Neural progenitor cell (in vitro differentiated cells): ENCODE measurements at regions not wholly inside any gene's neighbourhood (a gene's known extent, or its start where the extent isn't known, plus 50 kb on each side); places are given as distances from the start of the nearest gene placed in this dataset.

Experiments
- EZH2 ChIP-seq: fragments of 200-600 bp; sonication (generic); IDR thresholded peaks from 2 replicates; pipeline ENCODE4 v1.6.1; 2017; ENCODE audit warnings: antibody characterized with exemption, mild to moderate bottlenecking, moderate library complexity
- EZH2phosphoT487 ChIP-seq: fragments of 200-600 bp; sonication (generic); IDR thresholded peaks from 2 replicates; pipeline ENCODE4 v1.6.1; 2017; ENCODE audit warnings: antibody characterized with exemption
- TF ChIP-seq, protein P1 (sequence below): fragments of 200-600 bp; sonication (generic); IDR thresholded peaks from 2 replicates; pipeline ENCODE4 v1.5.1; 2017; ENCODE audit warnings: antibody characterized with exemption, mild to moderate bottlenecking

DNA sequence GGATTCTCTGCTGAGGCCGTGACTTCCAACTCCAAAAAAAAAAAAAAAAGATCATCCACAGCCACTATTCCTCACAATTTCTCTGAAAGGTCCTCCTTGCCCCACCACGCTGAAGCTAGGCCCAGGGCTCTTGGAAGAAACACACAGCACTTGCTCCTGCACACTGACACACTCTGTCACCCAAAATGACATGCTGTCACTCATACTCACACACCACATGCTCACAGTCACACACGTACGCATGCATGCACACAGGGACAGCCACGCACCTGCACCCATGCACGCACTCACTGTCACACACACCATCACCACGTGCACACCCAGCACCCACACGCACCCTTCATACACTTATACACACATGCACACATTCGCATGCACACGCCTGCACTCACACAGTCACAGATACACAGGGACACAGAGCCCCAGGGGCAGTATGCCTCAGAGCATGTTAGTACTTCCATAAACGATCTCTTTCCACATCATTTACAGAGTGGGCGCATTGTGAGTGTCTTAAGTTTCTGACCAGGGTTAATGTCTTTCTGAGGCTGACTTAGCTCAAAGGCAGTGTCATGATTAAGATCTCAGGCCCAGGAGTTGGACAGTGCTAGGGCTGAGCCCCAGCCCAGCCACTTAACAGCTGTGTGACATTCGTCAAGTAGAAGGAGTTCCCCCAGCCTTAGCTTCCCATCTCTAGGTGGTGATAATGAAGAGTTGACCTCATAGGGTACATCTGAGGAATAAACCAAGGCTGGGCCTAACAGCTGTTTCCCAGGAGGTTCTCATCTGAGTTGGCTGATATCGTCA, 93.4 kb downstream of the GLI2 start:
- TF ChIP-seq, protein P1, sequence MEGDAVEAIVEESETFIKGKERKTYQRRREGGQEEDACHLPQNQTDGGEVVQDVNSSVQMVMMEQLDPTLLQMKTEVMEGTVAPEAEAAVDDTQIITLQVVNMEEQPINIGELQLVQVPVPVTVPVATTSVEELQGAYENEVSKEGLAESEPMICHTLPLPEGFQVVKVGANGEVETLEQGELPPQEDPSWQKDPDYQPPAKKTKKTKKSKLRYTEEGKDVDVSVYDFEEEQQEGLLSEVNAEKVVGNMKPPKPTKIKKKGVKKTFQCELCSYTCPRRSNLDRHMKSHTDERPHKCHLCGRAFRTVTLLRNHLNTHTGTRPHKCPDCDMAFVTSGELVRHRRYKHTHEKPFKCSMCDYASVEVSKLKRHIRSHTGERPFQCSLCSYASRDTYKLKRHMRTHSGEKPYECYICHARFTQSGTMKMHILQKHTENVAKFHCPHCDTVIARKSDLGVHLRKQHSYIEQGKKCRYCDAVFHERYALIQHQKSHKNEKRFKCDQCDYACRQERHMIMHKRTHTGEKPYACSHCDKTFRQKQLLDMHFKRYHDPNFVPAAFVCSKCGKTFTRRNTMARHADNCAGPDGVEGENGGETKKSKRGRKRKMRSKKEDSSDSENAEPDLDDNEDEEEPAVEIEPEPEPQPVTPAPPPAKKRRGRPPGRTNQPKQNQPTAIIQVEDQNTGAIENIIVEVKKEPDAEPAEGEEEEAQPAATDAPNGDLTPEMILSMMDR = no peak
- no peak for TF ChIP-seq EZH2
- no peak for TF ChIP-seq EZH2phosphoT487
